Kidney epithelial cell (primary cell): ENCODE measurements at regions not wholly inside any gene's neighbourhood (a gene's known extent, or its start where the extent isn't known, plus 50 kb on each side); places are given as distances from the start of the nearest gene placed in this dataset.

Experiments used
- DNase-seq: peaks from one replicate; pipeline ENCODE4 v3.0.0-alpha.2; 2010; ENCODE audit warnings: low read depth
- H3K27me3 ChIP-seq: 2 replicates; pipeline ENCODE4 v1.6.0; 2011; ENCODE audit warnings: low read length; ENCODE audit not compliant: control insufficient read depth, insufficient read depth
- H3K36me3 ChIP-seq: 2 replicates; pipeline ENCODE4 v1.5.1; 2011; ENCODE audit warnings: low read length; ENCODE audit not compliant: control insufficient read depth, insufficient read depth
- H3K4me3 ChIP-seq: 2 replicates; pipeline ENCODE4 v1.5.1; 2011; ENCODE audit warnings: low read depth, mild to moderate bottlenecking, control low read depth, low read length
- TF ChIP-seq, protein P1 (sequence below): IDR thresholded peaks from 2 replicates; pipeline ENCODE4 v1.5.1; 2011; ENCODE audit warnings: mild to moderate bottlenecking, moderate library complexity, low read length, control low read depth, inconsistent platforms; ENCODE audit not compliant: insufficient read depth, poor library complexity, severe bottlenecking

GRCh38 chr6:22381845-22382544 lies 85.2 kb upstream of the PRL start:
- no peak for DNase-seq
- no peak overlapping the region for H3K4me3 ChIP-seq
- no peaks in the 10 kb centered on the region for H3K36me3 ChIP-seq
- TF ChIP-seq, protein P1, sequence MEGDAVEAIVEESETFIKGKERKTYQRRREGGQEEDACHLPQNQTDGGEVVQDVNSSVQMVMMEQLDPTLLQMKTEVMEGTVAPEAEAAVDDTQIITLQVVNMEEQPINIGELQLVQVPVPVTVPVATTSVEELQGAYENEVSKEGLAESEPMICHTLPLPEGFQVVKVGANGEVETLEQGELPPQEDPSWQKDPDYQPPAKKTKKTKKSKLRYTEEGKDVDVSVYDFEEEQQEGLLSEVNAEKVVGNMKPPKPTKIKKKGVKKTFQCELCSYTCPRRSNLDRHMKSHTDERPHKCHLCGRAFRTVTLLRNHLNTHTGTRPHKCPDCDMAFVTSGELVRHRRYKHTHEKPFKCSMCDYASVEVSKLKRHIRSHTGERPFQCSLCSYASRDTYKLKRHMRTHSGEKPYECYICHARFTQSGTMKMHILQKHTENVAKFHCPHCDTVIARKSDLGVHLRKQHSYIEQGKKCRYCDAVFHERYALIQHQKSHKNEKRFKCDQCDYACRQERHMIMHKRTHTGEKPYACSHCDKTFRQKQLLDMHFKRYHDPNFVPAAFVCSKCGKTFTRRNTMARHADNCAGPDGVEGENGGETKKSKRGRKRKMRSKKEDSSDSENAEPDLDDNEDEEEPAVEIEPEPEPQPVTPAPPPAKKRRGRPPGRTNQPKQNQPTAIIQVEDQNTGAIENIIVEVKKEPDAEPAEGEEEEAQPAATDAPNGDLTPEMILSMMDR = no peak
- H3K27me3 ChIP-seq = no peaks in the 10 kb centered on the region

DNA sequence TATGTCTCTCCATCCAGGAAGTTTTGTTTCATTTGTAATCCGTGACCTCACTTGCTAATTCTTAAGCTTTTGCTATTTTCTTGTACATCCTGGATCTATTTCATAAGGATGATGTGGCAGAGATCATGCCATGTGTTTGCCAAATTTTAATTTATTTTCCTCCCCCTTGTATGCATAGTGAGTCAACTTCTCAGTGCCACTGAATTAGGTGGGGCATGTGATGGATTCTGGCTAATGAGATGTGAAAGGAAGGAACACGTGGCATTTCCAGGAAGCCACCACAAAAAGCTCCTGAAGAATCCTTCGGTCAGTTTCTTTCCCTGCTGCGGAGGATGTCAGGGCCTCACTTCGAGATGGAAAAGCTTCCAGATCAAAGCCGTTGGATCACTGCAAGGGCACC lies 86.2 kb upstream of the PRL start:
- Histone ChIP-seq H3K4me3 (no peak overlapping the region), H3K36me3 (no peaks in the 10 kb centered on the region), H3K27me3 (no peaks in the 10 kb centered on the region)
- TF ChIP-seq, protein P1 = no peak
- DNase-seq = no peak

- DNase-seq = no peak
- TF ChIP-seq, protein P1 = no peak
Observed at GRCh38 chr6:22392711-22393110, 95.9 kb upstream of the PRL start.

DNA sequence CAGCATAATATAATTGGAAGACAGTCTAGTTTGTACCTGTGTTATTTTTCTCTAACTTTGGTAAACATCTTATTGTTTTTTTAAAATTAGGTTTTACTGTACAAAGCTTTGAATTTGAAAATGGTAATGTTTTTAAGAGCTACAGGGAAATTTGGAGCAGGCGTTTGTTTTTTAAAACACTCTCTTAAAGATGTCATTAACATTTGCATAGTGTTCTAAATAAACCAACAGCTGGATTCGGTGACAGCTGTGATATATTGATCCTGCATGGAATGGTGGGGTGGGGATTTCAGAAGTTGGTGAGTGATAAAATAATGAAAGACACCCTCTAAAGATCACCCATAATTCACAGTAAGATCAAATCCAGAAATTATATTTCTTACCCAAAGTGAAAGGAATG lies 97.9 kb upstream of the PRL start:
- TF ChIP-seq, protein P1 = no peak
- Histone ChIP-seq H3K27me3 (no peaks in the 10 kb centered on the region), H3K4me3 (no peak overlapping the region), H3K36me3 (no peaks in the 10 kb centered on the region)
- no peak for DNase-seq

More at GRCh38 chr6:22392711-22393110, 95.9 kb upstream of the PRL start:
- H3K4me3 ChIP-seq = no peak overlapping the region
- no peaks in the 10 kb centered on the region for H3K27me3 ChIP-seq
- no peaks in the 10 kb centered on the region for H3K36me3 ChIP-seq

- TF ChIP-seq, protein P1 = no peak
- no peaks in the 10 kb centered on the region for H3K36me3 ChIP-seq
- no peaks in the 10 kb centered on the region for H3K27me3 ChIP-seq
- peak; percentile 34 for DNase-seq
- no peak overlapping the region for H3K4me3 ChIP-seq
Observed at GRCh38 chr6:22399693-22400092, 102.9 kb upstream of the PRL start.

- TF ChIP-seq, protein P1 = no peak
- H3K36me3 ChIP-seq = no peaks in the 10 kb centered on the region
- no peak for DNase-seq
- H3K27me3 ChIP-seq = no peaks in the 10 kb centered on the region
- H3K4me3 ChIP-seq = no peak overlapping the region
Observed at GRCh38 chr6:22401206-22401605, 104.4 kb upstream of the PRL start.
